HCT116 (cell line): ENCODE measurements at regions not wholly inside any gene's neighbourhood (a gene's known extent, or its start where the extent isn't known, plus 50 kb on each side); places are given as distances from the start of the nearest gene placed in this dataset.

Experiments used
- ATAC-seq: fragments of 200-7000 bp; cut with Tn5 transposase; 2 replicates; pipeline ENCODE4 v1.9.1; 2020; ENCODE audit warnings: mild to moderate bottlenecking, moderate library complexity
- BruUV-seq: library from RNA; stranded (reverse); fragments of 400-500 nt; replicated peaks from 2 replicates; lab custom pipeline; 2021; lab: Mats Ljungman, UMichigan
- CTCF ChIA-PET: fragments of 300-600 bp; sonication (Branson Sonifier 250); formaldehyde crosslinking; loops from one replicate; lab custom pipeline; 2021; ENCODE audit warnings: antibody characterized with exemption; lab: Charles Lee
- POLR2A ChIA-PET: fragments of 300-600, 350-600 bp; sonication (Branson Sonifier 250); formaldehyde crosslinking; loops from one replicate; lab custom pipeline; 2021; ENCODE audit warnings: antibody characterized with exemption; lab: Charles Lee
- RAD21 ChIA-PET, 2 experiments: fragments of 300-600 bp; sonication (Branson Sonifier 250); formaldehyde crosslinking; loops; one replicate each; lab custom pipeline; 2023; ENCODE audit warnings: low total read pairs in 2 of 2; ENCODE audit not compliant: uncharacterized antibody in 2 of 2, unreplicated experiment in 2 of 2, low non-redundant PET in 1 of 2; lab: Charles Lee
- DNase-seq: peaks from one replicate; pipeline ENCODE4 v3.0.0-alpha.2; 2010; ENCODE audit warnings: low read depth, low spot score
- H2AFZ ChIP-seq: fragments of 200-600 bp; shearing (Covaris generic), sonication (generic); 2 replicates; pipeline ENCODE4 v1.6.1; 2017; ENCODE audit warnings: low read depth, mixed run types, mixed read lengths, antibody characterized with exemption, low read length; ENCODE audit not compliant: poor library complexity, severe bottlenecking
- H3K27ac ChIP-seq: 2 replicates; pipeline ENCODE4 v1.5.1; 2012; ENCODE audit warnings: low read depth, low read length
- H3K27me3 ChIP-seq: fragments of 200-600 bp; sonication (generic); 2 replicates; pipeline ENCODE4 v1.6.1; 2016; ENCODE audit warnings: mixed run types, low read length, mixed read lengths; ENCODE audit not compliant: insufficient read depth
- H3K36me3 ChIP-seq, 2 experiments: fragments of 200-500 bp in 1 of 2; fragments of 200-600 bp in 1 of 2; sonication (Bioruptor generic) in 1 of 2; sonication (generic) in 1 of 2; 2 replicates each; pipeline versions ENCODE4 v1.5.1 to v1.6.1; 2014 to 2016; ENCODE audit warnings: low read length in 2 of 2, inconsistent platforms in 1 of 2, mixed read lengths in 1 of 2, mixed run types in 1 of 2; ENCODE audit not compliant: insufficient read depth in 2 of 2, control insufficient read depth in 1 of 2
- H3K4me1 ChIP-seq, 2 experiments: fragments of 200-600 bp in 1 of 2; sonication (generic) in 1 of 2; 2 replicates each; pipeline versions ENCODE4 v1.5.1 to v1.6.1; 2012 to 2017; ENCODE audit warnings: low read length in 2 of 2, inconsistent platforms in 1 of 2, mild to moderate bottlenecking in 1 of 2, mixed read lengths in 1 of 2, mixed run types in 1 of 2, moderate library complexity in 1 of 2; ENCODE audit not compliant: insufficient read depth in 2 of 2, control insufficient read depth in 1 of 2
- H3K4me2 ChIP-seq: fragments of 200-600 bp; sonication (generic); 2 replicates; pipeline ENCODE4 v1.6.1; 2017; ENCODE audit warnings: mixed run types, low read length, mixed read lengths
- H3K4me3 ChIP-seq, 2 experiments: fragments of 200-600 bp in 1 of 2; sonication (generic) in 1 of 2; replicated peaks in 1 of 2; 2 replicates each; pipeline ENCODE4 v1.5.1; 2011 to 2016; ENCODE audit warnings: low read length in 2 of 2, control low read depth in 1 of 2, low read depth in 1 of 2, mild to moderate bottlenecking in 1 of 2, mixed read lengths in 1 of 2, mixed run types in 1 of 2
- H3K79me2 ChIP-seq: fragments of 200-600 bp; sonication (generic); 2 replicates; pipeline ENCODE4 v1.6.1; 2017; ENCODE audit warnings: mild to moderate bottlenecking, mixed run types, low read length, moderate library complexity, mixed read lengths; ENCODE audit not compliant: insufficient read depth
- H3K9ac ChIP-seq: fragments of 200-600 bp; sonication (generic); 2 replicates; pipeline ENCODE4 v1.6.1; 2016; ENCODE audit warnings: low read length, mixed read lengths
- H3K9me2 ChIP-seq: fragments of 200-600 bp; sonication (generic), shearing (Covaris generic); 2 replicates; pipeline ENCODE4 v1.6.1; 2017; ENCODE audit warnings: mixed run types, mild to moderate bottlenecking, moderate library complexity; ENCODE audit not compliant: insufficient read depth
- H3K9me3 ChIP-seq, 2 experiments: fragments of 200-500 bp in 1 of 2; fragments of 200-600 bp in 1 of 2; sonication (Bioruptor generic) in 1 of 2; sonication (generic) in 1 of 2; 2 replicates each; pipeline ENCODE4 v1.6.1; 2014 to 2017; ENCODE audit warnings: low read length in 2 of 2, mixed read lengths in 2 of 2, inconsistent platforms in 1 of 2, low read depth in 1 of 2, mild to moderate bottlenecking in 1 of 2, mixed run types in 1 of 2, moderate library complexity in 1 of 2; ENCODE audit not compliant: control insufficient read depth in 1 of 2, insufficient read depth in 1 of 2
- H4K20me1 ChIP-seq: fragments of 200-600 bp; sonication (generic), shearing (Covaris generic); 2 replicates; pipeline ENCODE4 v1.6.1; 2017; ENCODE audit warnings: mixed run types, mild to moderate bottlenecking, moderate library complexity; ENCODE audit not compliant: insufficient read depth
- ATF3 ChIP-seq: IDR thresholded peaks from 2 replicates; pipeline ENCODE4 v1.6.1; 2012
- CBX3 ChIP-seq: IDR thresholded peaks from 2 replicates; pipeline ENCODE4 v1.6.1; 2012; ENCODE audit warnings: low read depth
- CEBPB ChIP-seq: IDR thresholded peaks from 2 replicates; pipeline ENCODE4 v1.6.1; 2012; ENCODE audit warnings: low read depth
- ELF1 ChIP-seq: IDR thresholded peaks from 2 replicates; pipeline ENCODE4 v1.6.1; 2012; ENCODE audit warnings: low read depth, borderline replicate concordance
- FOSL1 ChIP-seq: IDR thresholded peaks from 2 replicates; pipeline ENCODE4 v1.6.1; 2012; ENCODE audit warnings: low read depth
- JUND ChIP-seq: IDR thresholded peaks from 2 replicates; pipeline ENCODE4 v1.6.1; 2012
- POLR2A ChIP-seq: IDR thresholded peaks from 2 replicates; pipeline ENCODE4 v1.7.0; 2011; ENCODE audit warnings: borderline replicate concordance; ENCODE audit not compliant: insufficient read depth, insufficient read length; ENCODE audit errors: extremely low read depth
- POLR2AphosphoS5 ChIP-seq: IDR thresholded peaks from 2 replicates; pipeline ENCODE4 v1.6.1; 2011; ENCODE audit warnings: mild to moderate bottlenecking, low read depth, low read length, moderate library complexity
- RAD21 ChIP-seq: IDR thresholded peaks from 2 replicates; pipeline ENCODE4 v1.6.1; 2012; ENCODE audit warnings: low read depth, mild to moderate bottlenecking
- REST ChIP-seq: IDR thresholded peaks from 2 replicates; pipeline ENCODE4 v1.6.1; 2012; ENCODE audit warnings: low read depth
- SIN3A ChIP-seq: IDR thresholded peaks from 2 replicates; pipeline ENCODE4 v1.6.1; 2012; ENCODE audit warnings: low read depth
- SP1 ChIP-seq: IDR thresholded peaks from 2 replicates; pipeline ENCODE4 v1.6.1; 2012; ENCODE audit warnings: low read depth
- YY1 ChIP-seq: IDR thresholded peaks from 2 replicates; pipeline ENCODE4 v1.6.1; 2011; ENCODE audit warnings: low read length, low read depth, moderate library complexity, mild to moderate bottlenecking; ENCODE audit not compliant: insufficient replicate concordance; ENCODE audit errors: extremely low read depth
- ZBTB33 ChIP-seq: IDR thresholded peaks from 2 replicates; pipeline ENCODE4 v1.6.1; 2011; ENCODE audit warnings: mild to moderate bottlenecking, low read length, moderate library complexity; ENCODE audit not compliant: insufficient replicate concordance; ENCODE audit errors: extremely low read depth
- ZFX ChIP-seq: fragments of 450-650 bp; IDR thresholded peaks from 2 replicates; pipeline ENCODE4 v1.6.1; 2017
- intact Hi-C: fragments of 100-400 bp; cut with micrococcal nuclease; formaldehyde crosslinking; loops from 2 replicates; pipeline ENCODE4 v1.10.0; 2022

DNA sequence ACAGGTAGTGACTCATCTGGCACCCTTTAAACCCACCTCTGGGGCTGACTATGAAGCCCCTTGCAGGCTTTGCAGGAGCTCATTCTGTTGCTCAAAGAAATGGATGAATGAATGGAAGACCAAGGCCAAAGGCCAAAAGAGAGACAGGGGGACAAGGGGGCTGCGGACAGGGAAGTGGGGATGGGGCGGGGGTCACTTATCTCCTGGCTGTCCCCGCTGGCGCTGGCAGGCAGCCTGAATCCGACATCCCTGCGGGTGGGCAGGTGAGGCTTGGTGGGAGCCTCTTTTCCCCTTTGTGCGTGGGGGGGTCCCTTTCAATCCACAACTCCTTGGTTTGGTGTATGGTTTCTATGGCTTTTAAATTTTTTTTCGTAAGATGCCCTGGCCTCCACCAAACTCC is 239.6 kb upstream of the C1orf174 start:
- BruUV-seq: no TSS peak
- H3K36me3 ChIP-seq: no peaks in the 10 kb centered on the region
- H3K4me1 ChIP-seq: no peaks in the 10 kb centered on the region
- no peaks in the 10 kb centered on the region for H4K20me1 ChIP-seq
- no peak for ATAC-seq
- no peak overlapping the region for H2AFZ ChIP-seq
- H3K4me3 ChIP-seq: no peak overlapping the region
- intact Hi-C loops: no loop called here
- ChIA-PET CTCF (no interaction called here), POLR2A (no interaction called here), RAD21 (no interaction called here)
- H3K4me2 ChIP-seq: no peak overlapping the region
- H3K9ac ChIP-seq: no peak overlapping the region
- H3K79me2 ChIP-seq: no peaks in the 10 kb centered on the region
- H3K27me3 ChIP-seq: peaks cover 5% of the 10 kb centered on the region
- H3K9me2 ChIP-seq: 0 out of 2 replicates have a peak, but pooled peaks cover 2% of the 10 kb centered on the region
- no peak for DNase-seq
- TF ChIP-seq ZBTB33: no peak
- no peak for TF ChIP-seq CBX3
- no peak for TF ChIP-seq ATF3
- TF ChIP-seq REST: no peak
- no peak for TF ChIP-seq RAD21
- no peak for TF ChIP-seq POLR2A
- no peak for TF ChIP-seq FOSL1
- TF ChIP-seq JUND: no peak
- TF ChIP-seq YY1: no peak
- no peak for TF ChIP-seq SIN3A
- no peak for TF ChIP-seq CEBPB
- no peak for TF ChIP-seq ZFX
- TF ChIP-seq SP1: no peak
- TF ChIP-seq POLR2AphosphoS5: no peak
- no peak for TF ChIP-seq ELF1
- H3K9me3 ChIP-seq: peaks cover 0 to 3% of the 10 kb centered on the region in 2 experiments; a peak in 1 of 4 replicates
- no peak overlapping the region for H3K27ac ChIP-seq
